Neural progenitor cell (in vitro differentiated cells): ENCODE measurements at regions not wholly inside any gene's neighbourhood (a gene's known extent, or its start where the extent isn't known, plus 50 kb on each side); places are given as distances from the start of the nearest gene placed in this dataset.
A peak's percentile ranks its signal among the peaks of the same experiment; 100 is the strongest.

Experiments used
- DNase-seq: peaks from one replicate; pipeline ENCODE4 v3.0.0-alpha.2; 2016; ENCODE audit warnings: low spot score
- H2AFZ ChIP-seq: fragments of 200-600 bp; sonication (generic); replicated peaks from 2 replicates; pipeline ENCODE4 v1.6.1; 2016; ENCODE audit warnings: antibody characterized with exemption
- H3F3A ChIP-seq: fragments of 200-600 bp; sonication (generic); 2 replicates; pipeline ENCODE4 v1.6.1; 2016; ENCODE audit warnings: antibody characterized with exemption, low read depth
- H3K27ac ChIP-seq: fragments of 200-600 bp; sonication (generic); 2 replicates; pipeline ENCODE4 v1.5.1; 2016; ENCODE audit warnings: mild to moderate bottlenecking
- H3K27me3 ChIP-seq: fragments of 200-600 bp; sonication (generic); 2 replicates; pipeline ENCODE4 v1.6.1; 2016; ENCODE audit warnings: mild to moderate bottlenecking, moderate library complexity
- H3K36me3 ChIP-seq: fragments of 200-600 bp; sonication (generic); 2 replicates; pipeline ENCODE4 v1.5.1; 2016
- H3K4me1 ChIP-seq: fragments of 200-600 bp; sonication (generic); 2 replicates; pipeline ENCODE4 v1.6.1; 2016; ENCODE audit warnings: mixed run types
- H3K4me2 ChIP-seq: fragments of 200-600 bp; sonication (generic); 2 replicates; pipeline ENCODE4 v1.6.1; 2016
- H3K4me3 ChIP-seq: fragments of 200-600 bp; sonication (generic); 2 replicates; pipeline ENCODE4 v1.5.1; 2016
- H3K79me2 ChIP-seq: fragments of 200-600 bp; sonication (generic); 2 replicates; pipeline ENCODE4 v1.6.1; 2016; ENCODE audit warnings: low read depth
- H3K9ac ChIP-seq: fragments of 200-600 bp; sonication (generic); 2 replicates; pipeline ENCODE4 v1.6.1; 2016
- H3K9me3 ChIP-seq: fragments of 200-600 bp; sonication (generic); 2 replicates; pipeline ENCODE4 v1.5.1; 2016; ENCODE audit warnings: low read depth
- H4K20me1 ChIP-seq: fragments of 200-600 bp; sonication (generic); 2 replicates; pipeline ENCODE4 v1.6.1; 2016; ENCODE audit warnings: low read depth
- H3K27ac Mint-ChIP-seq: 3 replicates; pipeline ENCODE4 v1.8.0; 2021; ENCODE audit warnings: mixed read lengths
- H3K27me3 Mint-ChIP-seq: 2 replicates; pipeline ENCODE4 v1.8.0; 2022; ENCODE audit warnings: low read depth, mild to moderate bottlenecking, inconsistent platforms, moderate library complexity, mixed read lengths; ENCODE audit not compliant: insufficient read depth
- H3K36me3 Mint-ChIP-seq: 3 replicates; pipeline ENCODE4 v1.8.0; 2021; ENCODE audit warnings: mixed read lengths
- H3K4me1 Mint-ChIP-seq: 3 replicates; pipeline ENCODE4 v1.8.0; 2021; ENCODE audit warnings: mixed read lengths
- H3K4me3 Mint-ChIP-seq: 3 replicates; pipeline ENCODE4 v1.8.0; 2021; ENCODE audit warnings: mild to moderate bottlenecking, moderate library complexity, mixed read lengths
- H3K9me3 Mint-ChIP-seq: 3 replicates; pipeline ENCODE4 v1.8.0; 2020; ENCODE audit warnings: mixed read lengths
- EZH2 ChIP-seq: fragments of 200-600 bp; sonication (generic); IDR thresholded peaks from 2 replicates; pipeline ENCODE4 v1.6.1; 2017; ENCODE audit warnings: antibody characterized with exemption, mild to moderate bottlenecking, moderate library complexity
- EZH2phosphoT487 ChIP-seq: fragments of 200-600 bp; sonication (generic); IDR thresholded peaks from 2 replicates; pipeline ENCODE4 v1.6.1; 2017; ENCODE audit warnings: antibody characterized with exemption
- TF ChIP-seq, protein P1 (sequence below): fragments of 200-600 bp; sonication (generic); IDR thresholded peaks from 2 replicates; pipeline ENCODE4 v1.5.1; 2017; ENCODE audit warnings: antibody characterized with exemption, mild to moderate bottlenecking

DNA sequence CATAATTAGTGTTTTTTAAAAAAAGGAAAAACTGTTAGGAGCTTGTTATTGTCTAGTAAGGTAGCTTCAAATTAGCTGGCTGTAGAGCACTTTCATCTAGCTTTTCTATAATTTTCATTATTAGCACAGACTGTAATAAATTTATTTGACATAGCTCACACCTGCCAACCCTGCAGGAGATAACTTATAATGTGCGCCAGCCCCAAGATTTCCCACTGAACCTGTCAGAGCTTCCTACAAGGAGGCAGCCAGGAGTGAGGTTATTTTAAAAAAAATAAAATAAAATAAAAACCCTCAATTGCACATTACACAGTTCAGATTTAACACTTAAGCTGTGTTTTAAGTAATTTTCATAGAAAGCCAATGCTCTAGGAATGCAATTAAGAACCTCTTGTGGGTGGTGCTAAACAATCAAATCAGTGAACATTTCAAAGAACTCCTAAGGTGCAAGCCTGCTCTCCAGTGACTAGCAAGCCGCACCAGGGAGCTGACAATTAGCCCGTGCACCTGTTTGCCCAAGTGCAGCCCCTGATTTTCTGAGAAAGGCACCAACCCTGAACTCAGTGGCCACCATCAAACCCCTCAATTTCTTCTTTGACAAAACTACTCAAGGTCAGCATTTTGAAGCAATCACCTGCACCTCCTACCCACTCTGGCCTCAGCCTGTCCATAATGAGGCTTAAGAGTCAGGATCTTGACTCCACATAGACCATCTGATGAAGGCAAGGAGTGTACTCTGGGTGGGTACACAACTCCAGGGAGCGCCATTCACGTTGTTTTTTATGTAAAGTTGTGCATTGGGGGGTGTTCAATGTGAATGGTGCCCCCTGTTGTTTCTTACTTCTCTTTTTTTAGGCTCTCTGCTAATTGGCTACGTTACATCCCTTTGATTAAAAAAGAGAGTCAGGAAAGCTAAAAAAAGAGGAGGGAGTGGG lies 385.3 kb upstream of the WWC1 start:
- no peaks in the 10 kb centered on the region for H3K36me3 ChIP-seq
- no peak overlapping the region for H3K9ac ChIP-seq
- peaks cover 4% of the 10 kb centered on the region for H3K9me3 Mint-ChIP-seq
- H2AFZ ChIP-seq: no peak overlapping the region
- peaks cover 4% of the 10 kb centered on the region for H3K27me3 Mint-ChIP-seq
- H3K27ac ChIP-seq: no peak overlapping the region
- H3K9me3 ChIP-seq: no peaks in the 10 kb centered on the region
- no peak overlapping the region for H3K4me3 ChIP-seq
- H3K27ac Mint-ChIP-seq: no peak overlapping the region
- peaks cover 32% of the 10 kb centered on the region for H3K4me1 Mint-ChIP-seq
- peak; percentile 15 for DNase-seq
- H3K27me3 ChIP-seq: no peaks in the 10 kb centered on the region
- H3K79me2 ChIP-seq: no peaks in the 10 kb centered on the region
- H4K20me1 ChIP-seq: no peaks in the 10 kb centered on the region
- H3F3A ChIP-seq: peaks cover 12% of the 10 kb centered on the region
- H3K36me3 Mint-ChIP-seq: peaks cover 6% of the 10 kb centered on the region
- peaks cover 15% of the 10 kb centered on the region for H3K4me1 ChIP-seq
- no peak overlapping the region for H3K4me3 Mint-ChIP-seq
- TF ChIP-seq, protein P1, sequence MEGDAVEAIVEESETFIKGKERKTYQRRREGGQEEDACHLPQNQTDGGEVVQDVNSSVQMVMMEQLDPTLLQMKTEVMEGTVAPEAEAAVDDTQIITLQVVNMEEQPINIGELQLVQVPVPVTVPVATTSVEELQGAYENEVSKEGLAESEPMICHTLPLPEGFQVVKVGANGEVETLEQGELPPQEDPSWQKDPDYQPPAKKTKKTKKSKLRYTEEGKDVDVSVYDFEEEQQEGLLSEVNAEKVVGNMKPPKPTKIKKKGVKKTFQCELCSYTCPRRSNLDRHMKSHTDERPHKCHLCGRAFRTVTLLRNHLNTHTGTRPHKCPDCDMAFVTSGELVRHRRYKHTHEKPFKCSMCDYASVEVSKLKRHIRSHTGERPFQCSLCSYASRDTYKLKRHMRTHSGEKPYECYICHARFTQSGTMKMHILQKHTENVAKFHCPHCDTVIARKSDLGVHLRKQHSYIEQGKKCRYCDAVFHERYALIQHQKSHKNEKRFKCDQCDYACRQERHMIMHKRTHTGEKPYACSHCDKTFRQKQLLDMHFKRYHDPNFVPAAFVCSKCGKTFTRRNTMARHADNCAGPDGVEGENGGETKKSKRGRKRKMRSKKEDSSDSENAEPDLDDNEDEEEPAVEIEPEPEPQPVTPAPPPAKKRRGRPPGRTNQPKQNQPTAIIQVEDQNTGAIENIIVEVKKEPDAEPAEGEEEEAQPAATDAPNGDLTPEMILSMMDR: no peak
- TF ChIP-seq EZH2phosphoT487 (no peak), EZH2 (no peak)
- H3K4me2 ChIP-seq: peak overlapping the region; percentile 42

DNA sequence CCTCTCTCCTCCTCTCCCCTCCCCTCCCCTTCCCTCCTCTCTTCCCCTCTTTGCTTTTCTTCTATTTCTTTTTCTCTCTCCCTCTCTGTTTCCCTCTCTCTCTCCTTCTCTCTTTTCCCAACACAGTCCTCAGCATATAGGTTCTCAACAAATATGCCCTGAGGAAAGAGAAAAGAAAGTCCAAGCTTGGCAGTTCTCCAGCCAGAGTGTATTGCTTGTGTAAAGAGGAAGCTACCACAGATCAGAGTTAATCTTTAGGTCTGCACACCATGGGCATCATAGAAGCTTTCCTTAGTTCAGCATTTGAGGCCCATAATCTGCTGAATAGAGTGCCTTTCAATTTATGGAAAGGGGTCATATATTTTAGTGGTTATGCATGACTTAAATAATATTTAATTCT lies 382.8 kb upstream of the WWC1 start:
- H3K79me2 ChIP-seq: no peaks in the 10 kb centered on the region
- no peaks in the 10 kb centered on the region for H3K9me3 ChIP-seq
- H3K4me3 ChIP-seq: no peak overlapping the region
- Mint-ChIP-seq H3K27ac (no peak overlapping the region), H3K27me3 (peaks cover 7% of the 10 kb centered on the region), H3K4me3 (no peak overlapping the region), H3K4me1 (peaks cover 32% of the 10 kb centered on the region), H3K36me3 (peaks cover 10% of the 10 kb centered on the region), H3K9me3 (peaks cover 10% of the 10 kb centered on the region)
- TF ChIP-seq EZH2 (no peak), EZH2phosphoT487 (no peak)
- TF ChIP-seq, protein P1: no peak
- no peak overlapping the region for H2AFZ ChIP-seq
- H3F3A ChIP-seq: peaks cover 12% of the 10 kb centered on the region
- no peak overlapping the region for H3K4me2 ChIP-seq
- DNase-seq: no peak
- no peak overlapping the region for H3K27ac ChIP-seq
- no peaks in the 10 kb centered on the region for H3K36me3 ChIP-seq
- peaks cover 15% of the 10 kb centered on the region for H3K4me1 ChIP-seq
- H3K9ac ChIP-seq: no peak overlapping the region
- H3K27me3 ChIP-seq: no peaks in the 10 kb centered on the region
- H4K20me1 ChIP-seq: no peaks in the 10 kb centered on the region

DNA sequence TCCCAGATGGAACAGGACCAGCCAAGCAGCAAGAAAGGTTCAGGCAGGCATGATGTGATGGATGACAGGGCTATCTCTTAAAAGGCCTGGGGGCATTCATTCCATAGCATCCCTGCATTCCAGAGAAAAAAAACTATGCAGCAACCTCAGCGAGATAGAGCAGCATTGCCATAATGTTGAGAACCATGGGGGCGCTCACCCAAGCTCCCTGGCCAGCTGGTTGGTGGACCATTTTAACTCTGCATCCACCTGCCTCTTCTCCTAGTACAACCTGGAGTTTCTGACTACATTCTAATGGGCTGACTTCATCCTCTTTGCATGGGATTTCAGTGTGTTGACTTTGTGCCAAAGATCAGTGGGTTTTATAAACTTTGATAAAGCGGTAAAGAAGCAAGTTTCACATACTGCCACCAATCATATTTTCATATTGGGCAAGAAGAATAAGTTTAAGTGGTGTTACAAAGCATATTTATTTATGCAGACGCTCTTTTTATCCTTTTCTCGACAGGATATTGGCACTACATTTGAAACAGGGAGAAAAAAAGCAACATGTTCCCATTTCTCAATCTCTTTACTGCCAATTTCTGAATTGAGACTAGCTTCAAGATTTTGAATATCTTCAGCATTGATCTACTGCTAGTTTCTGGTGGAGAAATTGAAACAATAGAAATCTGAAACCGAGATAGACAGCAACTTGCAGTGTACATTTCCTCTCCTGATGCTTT lies 378.3 kb upstream of the WWC1 start:
- H3K9ac ChIP-seq: no peak overlapping the region
- Mint-ChIP-seq H3K27me3 (peaks cover 10% of the 10 kb centered on the region), H3K4me1 (peaks cover 44% of the 10 kb centered on the region), H3K9me3 (peaks cover 19% of the 10 kb centered on the region), H3K27ac (no peak overlapping the region), H3K36me3 (peaks cover 16% of the 10 kb centered on the region), H3K4me3 (no peak overlapping the region)
- H3K9me3 ChIP-seq: no peaks in the 10 kb centered on the region
- H3K36me3 ChIP-seq: no peaks in the 10 kb centered on the region
- no peaks in the 10 kb centered on the region for H3K79me2 ChIP-seq
- peaks cover 14% of the 10 kb centered on the region for H3K4me1 ChIP-seq
- no peaks in the 10 kb centered on the region for H3F3A ChIP-seq
- TF ChIP-seq EZH2phosphoT487 (no peak), EZH2 (no peak)
- TF ChIP-seq, protein P1: no peak
- no peak for DNase-seq
- no peak overlapping the region for H3K27ac ChIP-seq
- no peaks in the 10 kb centered on the region for H4K20me1 ChIP-seq
- no peak overlapping the region for H2AFZ ChIP-seq
- no peaks in the 10 kb centered on the region for H3K27me3 ChIP-seq
- no peak overlapping the region for H3K4me3 ChIP-seq
- no peak overlapping the region for H3K4me2 ChIP-seq
